Stimulated activated CD4-positive, alpha-beta T cell treated with anti-CD3 and anti-CD28 coated beads, Interleukin-1b, Interleukin-23, amount 100 ng/mL, for 24 hours (primary cell): ENCODE measurements at regions not wholly inside any gene's neighbourhood (a gene's known extent, or its start where the extent isn't known, plus 50 kb on each side); places are given as distances from the start of the nearest gene placed in this dataset.

Source experiments
- DNase-seq, 4 experiments: peaks; one replicate each; pipeline ENCODE4 v3.0.0-alpha.2; 2020; ENCODE audit warnings: low read depth in 4 of 4, low spot score in 1 of 4

GRCh38 chr6:113320653-113321052 lies 536.5 kb upstream of the MARCKS start:
- DNase-seq, result no peak

DNA sequence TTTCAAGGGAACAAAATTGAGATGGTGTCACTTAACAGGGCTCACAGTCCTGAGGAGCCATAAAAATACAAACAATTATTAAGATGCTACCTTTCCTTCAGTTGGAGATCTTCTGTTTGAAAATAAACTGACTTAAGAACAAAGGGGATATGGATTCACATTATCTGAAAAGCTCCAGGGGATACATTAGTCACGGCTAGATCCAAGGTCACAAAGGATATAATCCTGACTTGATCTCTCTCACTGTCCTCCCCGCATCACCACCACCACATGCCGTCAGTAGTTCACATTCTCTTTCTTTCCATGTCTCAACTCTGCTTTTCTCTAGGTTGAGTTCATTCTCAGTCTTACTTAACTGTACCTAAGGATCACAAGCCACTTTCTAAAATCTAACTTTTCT lies 530.4 kb upstream of the MARCKS start:
- no peak for DNase-seq

DNA sequence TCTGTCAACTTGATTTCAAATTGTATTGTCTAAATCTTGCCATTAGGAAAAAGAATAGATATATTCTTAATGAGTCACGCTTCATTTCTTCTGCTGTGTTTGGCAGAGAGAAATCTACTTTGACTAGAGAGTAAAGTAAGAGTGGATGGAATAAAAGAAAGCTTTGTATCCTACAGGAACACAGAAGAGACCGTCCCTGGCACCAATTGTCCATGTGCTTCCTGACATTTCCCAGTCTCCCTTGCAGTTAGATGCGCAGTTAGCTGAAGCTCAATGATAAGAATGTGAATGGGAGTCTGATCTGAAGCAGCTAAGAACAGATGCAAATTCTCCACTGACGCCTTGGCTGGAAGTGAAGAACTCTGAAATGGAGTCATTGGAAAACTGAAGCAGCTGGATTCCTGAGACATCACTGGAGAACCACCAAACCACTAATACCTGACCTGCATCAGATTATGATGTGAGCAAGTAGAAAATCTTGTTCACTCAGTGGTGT lies 528.2 kb upstream of the MARCKS start:
- DNase-seq, result no peak

DNA sequence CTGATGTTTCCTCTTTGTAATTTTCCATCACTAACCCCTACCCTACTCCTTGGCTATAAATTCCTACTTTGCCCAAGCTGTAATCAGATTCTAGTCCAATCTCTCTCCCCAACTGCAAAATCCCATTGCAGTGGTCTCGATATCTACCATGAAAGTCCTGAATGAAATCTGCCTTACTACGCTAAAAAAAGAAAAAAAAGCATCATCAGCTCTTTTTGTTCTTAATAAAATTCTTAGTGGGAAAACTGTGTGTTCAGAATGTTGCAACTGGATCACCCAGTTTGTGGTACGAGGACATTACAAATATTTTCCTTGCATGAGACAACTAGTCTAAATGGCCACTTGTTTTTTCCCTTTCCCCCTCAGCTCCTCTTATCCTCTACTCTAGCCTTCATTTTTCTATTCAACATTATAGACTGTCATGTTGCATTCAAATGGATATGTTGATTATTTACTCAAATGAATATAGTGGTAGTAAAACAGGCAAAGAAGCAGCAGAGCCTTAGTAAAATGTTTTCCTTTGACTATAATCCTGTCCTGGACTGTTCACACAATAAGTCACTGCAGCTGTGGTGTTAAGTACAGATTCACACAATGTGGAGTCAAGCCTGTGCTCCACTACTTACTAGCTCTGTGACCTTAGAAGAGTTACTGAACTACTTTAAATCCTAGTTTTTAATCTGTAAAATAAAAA lies 527.1 kb upstream of the MARCKS start:
- DNase-seq, result no peak

GRCh38 chr6:113330636-113330946 lies 526.6 kb upstream of the MARCKS start:
- DNase-seq, result no peak

DNA sequence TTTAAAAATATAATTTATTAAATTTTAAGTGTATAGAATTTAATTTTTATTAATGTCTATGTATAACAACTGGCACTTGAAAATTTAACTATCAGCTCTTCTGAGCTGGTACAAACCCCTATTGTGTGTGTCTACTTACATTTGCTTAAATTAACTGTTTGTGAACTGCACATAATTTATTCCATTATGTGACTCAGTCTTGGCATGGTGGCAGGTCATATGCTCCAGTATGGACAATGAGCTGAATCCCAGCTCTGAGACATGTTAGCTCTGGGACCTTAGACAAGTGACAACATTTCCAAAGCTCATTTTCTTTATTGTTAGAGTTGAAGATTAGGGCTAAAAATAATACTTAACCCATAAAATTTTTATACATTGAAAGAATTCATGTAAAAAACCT lies 526.1 kb upstream of the MARCKS start:
- no peak for DNase-seq

DNA sequence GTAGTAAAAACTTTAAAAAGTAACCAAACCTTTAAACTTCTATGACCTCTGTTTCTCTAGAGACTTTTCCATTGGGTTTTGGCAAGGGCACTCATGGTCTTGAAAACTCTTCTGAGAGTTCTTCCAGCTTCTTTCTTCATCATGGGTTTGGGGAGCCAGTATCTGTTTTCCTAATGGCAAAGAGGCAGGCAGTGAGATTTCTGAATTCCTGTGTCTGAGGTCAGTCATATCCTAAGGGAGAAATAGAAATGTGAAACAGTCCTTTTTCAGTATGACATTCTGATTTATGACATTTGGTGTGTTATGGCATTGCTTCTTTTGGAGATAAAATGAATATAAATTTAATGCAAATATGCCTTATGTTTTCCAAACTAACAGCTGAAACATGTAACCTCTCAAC lies 518.5 kb upstream of the MARCKS start:
- DNase-seq, result no peak

DNA sequence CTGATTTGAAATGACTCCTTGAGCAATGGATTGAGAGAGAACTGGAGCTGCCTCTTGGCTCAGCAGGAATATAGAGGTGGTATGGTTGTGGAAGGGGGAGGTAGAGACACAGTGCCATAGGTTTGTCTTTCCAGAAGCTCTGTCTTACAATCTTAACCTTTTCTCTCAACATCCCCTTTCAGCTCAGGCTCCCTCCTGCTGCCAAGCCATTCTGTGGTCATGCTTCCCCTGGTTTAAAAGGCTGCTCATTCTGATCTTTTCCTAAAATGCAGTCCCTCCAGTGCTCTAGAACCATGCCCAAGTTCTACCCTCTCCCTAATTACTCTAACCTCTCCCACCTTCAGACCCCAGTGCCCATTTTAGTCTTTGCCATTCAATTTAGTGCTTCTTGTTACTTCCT lies 517.9 kb upstream of the MARCKS start:
- no peak for DNase-seq

DNA sequence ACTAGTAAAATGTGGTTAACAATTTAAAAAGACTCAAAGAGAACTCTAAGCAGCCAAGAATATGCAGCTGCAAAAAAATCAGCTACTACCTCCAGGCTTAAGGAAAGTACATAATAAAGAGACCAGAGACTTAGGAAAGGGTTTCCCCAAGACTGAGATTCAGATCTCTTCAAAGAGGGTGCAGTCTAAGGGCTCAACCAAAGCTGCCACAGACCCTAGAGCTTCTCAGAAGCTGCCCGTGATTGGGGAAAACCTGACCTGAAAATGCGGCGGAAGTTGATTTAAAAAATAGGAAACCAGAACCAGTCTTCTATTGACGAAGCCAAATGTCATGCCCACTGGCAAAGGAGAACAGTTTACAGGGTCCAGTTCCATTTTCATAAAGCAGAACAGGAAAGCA lies 516.8 kb upstream of the MARCKS start:
- no peak for DNase-seq

DNA sequence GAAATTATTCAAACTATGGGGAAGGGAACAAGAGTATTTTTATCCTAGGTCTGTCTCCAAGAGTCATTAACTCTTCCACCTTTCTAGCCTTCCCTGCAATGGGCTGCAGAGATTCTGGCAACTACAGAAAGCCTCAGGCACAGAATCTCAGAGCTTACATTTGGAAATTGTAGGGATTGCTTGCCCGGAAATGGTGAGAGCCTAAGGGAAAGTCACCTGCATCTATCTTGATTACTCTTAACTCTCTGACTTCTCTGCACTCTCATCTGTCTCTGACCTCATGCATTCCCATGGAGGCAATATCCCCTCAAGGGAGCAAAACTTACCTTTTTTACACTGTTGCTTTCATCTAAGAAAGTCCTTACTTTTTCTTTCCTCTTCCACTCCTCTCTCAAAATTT lies 513.2 kb upstream of the MARCKS start:
- no peak for DNase-seq

DNA sequence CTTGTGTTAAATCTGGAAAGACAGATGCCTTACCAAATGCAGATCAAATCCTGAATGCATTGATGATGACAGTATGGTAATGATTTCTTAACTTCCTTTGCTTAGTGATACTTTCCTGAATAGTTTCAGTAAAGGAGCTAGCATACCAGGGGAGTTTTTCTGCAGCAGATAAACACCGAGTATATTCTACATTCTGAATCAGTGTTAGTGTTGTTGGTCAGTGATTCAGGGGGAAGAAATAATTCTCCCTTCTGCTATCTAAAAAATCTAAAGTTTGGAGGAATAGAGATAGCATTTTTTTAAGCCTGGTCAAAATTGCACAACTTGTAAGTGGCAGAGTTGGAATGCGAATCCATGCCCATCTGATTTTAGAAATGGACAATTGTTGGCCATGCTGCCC lies 512.2 kb upstream of the MARCKS start:
- DNase-seq, result no peak

DNA sequence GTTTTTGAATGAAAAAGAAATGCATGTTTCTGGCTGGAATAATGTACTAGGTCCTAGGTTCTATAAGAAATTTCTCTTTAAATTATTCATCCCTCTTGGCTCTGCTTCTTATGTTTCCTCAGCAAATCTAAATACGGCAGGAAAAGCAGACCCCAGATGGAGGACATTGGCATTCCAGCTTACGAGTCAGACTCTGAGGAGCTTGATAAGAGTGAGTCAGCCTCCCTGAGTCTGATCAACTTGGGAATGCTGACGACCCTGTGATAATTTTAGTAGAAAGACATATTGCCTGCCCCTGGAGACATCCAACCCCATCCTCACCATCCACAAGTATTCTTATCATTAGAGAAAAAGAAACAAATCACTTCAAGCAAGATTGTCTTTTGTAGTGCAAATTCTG lies 509.7 kb upstream of the MARCKS start:
- DNase-seq, result no peak

DNA sequence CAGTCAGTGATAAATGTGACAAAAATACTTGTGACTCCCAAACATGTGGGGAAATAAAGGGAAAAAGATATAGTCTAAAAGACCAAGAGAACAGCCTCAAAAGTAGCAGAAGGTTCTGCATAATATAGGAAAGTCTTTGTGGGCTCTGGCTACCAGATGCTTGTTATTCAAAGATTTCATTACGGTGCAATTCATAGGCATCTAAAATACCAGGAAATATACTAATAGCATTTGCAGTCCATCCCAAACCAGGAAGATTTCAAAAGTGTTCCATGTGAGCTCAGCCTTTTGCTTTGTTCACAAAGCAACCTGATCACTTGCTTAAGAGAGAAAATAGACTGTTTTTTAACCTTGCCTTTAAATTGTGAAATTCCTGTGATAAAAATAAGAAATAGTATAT lies 506.7 kb upstream of the MARCKS start:
- no peak for DNase-seq

DNA sequence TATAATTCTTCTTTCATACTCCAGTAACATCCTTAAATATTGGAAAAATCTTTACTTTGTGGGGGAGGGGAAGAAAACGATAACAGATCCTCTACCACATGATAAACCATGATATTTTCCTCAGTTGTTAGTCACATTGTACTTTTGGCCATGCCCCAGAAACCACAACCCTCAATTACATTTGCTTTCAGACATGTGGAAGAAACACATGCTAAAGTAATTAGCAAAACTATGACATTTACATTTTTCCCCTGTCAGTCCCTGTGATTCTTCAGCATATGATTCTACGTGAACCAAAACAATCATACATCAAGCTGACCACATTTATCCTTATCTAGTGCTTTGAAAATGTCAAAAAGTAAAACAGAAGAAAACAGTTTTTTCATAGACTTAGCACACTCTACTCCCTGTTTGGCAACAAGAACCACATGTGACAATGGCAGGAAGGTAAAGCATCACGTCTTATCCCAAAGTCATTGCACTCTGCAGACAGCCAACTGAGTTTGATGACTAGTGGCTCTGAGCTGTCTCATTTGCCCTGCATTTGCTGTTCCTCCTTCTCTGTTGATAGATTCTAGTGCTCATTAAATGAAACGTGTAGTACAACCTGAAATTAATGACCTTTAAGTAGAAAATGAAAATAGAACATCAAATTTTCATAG lies 505.8 kb upstream of the MARCKS start:
- no peak for DNase-seq

- DNase-seq, result no peak
Measured at GRCh38 chr6:113352029-113352801, 504.9 kb upstream of the MARCKS start.

- DNase-seq, result no peak
Measured at GRCh38 chr6:113352831-113353230, 504.3 kb upstream of the MARCKS start.

DNA sequence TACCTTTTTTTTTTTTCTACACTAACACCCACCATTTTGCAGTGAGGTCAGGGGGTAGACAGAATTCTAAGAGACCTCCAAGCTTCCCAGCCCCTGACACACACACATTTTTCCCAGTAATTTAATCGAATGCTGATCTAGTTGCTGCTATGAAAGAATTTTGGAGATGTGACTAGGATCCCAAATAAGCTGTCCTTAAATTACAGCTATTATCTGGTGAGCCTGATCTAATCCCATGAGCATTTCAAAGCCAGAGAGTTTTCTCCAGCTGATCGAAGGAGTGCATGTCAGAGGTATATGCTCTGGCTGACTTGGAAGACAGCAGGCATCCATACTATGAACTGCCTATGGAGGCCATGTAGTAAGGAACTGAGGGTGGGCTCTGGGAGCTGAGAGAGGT lies 503.8 kb upstream of the MARCKS start:
- no peak for DNase-seq

- DNase-seq, result no peak
Measured at GRCh38 chr6:113354204-113354895, 502.8 kb upstream of the MARCKS start.

GRCh38 chr6:113356139-113356538 lies 501.0 kb upstream of the MARCKS start:
- DNase-seq, result no peak

DNA sequence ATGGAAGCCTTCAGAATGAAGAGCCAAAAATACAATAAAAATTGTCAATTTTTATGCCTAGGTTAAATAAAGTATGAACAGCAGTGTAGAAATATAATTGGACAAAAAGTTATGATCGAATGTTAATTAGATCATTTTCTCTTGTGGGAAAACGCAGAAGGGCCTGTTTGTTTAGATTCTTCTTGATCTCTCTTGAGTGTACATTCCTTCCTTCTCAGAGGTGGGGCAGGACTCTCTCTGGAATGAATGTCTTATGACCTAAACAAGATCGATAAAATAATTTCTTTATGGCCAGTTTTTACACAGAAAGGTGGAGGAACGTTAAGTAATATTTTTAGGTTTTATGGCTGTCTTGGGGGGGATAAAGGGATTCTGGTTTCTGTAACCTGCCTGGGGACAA lies 500.1 kb upstream of the MARCKS start:
- DNase-seq, result no peak

DNA sequence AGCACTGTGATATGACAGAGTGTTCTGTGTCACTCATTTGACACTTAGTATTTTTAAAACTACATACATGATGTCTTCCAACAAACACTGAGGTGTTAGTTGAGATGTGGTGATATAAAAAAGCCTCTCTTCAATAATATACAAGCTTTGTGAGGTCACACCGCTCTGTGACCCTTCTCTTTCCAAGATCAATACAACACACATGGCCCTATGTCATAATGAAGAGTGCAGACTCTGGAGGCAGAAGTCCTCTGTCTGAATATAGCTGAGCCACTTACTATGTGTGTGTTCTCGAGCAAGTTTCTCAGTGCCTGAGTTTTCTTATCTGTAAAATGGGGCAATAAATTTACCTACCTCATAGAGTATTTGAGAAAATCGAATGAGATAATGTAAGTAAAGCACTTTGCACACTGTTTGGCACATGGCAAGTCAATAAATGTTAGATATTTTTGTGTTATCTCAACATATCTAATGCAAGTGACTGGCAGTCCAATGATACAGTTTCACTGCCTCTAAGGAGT lies 499.0 kb upstream of the MARCKS start:
- DNase-seq, result no peak
